Ishikawa (cell line): ENCODE measurements at regions not wholly inside any gene's neighbourhood (a gene's known extent, or its start where the extent isn't known, plus 50 kb on each side); places are given as distances from the start of the nearest gene placed in this dataset.

Experiments
- CREB1 ChIP-seq: IDR thresholded peaks from 2 replicates; pipeline ENCODE4 v1.6.1; 2012; ENCODE audit warnings: low read depth
- EP300 ChIP-seq: IDR thresholded peaks from 2 replicates; pipeline ENCODE4 v1.6.1; 2012; ENCODE audit warnings: borderline replicate concordance
- MAX ChIP-seq: IDR thresholded peaks from 2 replicates; pipeline ENCODE4 v1.6.1; 2012
- REST ChIP-seq: IDR thresholded peaks from 2 replicates; pipeline ENCODE4 v1.6.1; 2012; ENCODE audit warnings: low read depth, mild to moderate bottlenecking
- TAF1 ChIP-seq: IDR thresholded peaks from 2 replicates; pipeline ENCODE4 v1.6.1; 2012; ENCODE audit warnings: low read depth, mild to moderate bottlenecking
- TCF12 ChIP-seq: IDR thresholded peaks from 2 replicates; pipeline ENCODE4 v1.6.1; 2012; ENCODE audit warnings: low read depth
- YY1 ChIP-seq: IDR thresholded peaks from 2 replicates; pipeline ENCODE4 v1.6.1; 2012; ENCODE audit warnings: low read depth
- ZBTB7A ChIP-seq: IDR thresholded peaks from 2 replicates; pipeline ENCODE4 v1.6.1; 2012; ENCODE audit warnings: low read depth

GRCh38 chr4:83923341-83923740 is 387.4 kb downstream of the GPAT3 start:
- TF ChIP-seq CREB1 = no peak
- no peak for TF ChIP-seq TAF1
- TF ChIP-seq YY1 = no peak
- TF ChIP-seq TCF12 = no peak
- no peak for TF ChIP-seq MAX
- TF ChIP-seq REST = no peak
- no peak for TF ChIP-seq EP300
- no peak for TF ChIP-seq ZBTB7A
